ENCODE measurements at regions not wholly inside any gene's neighbourhood (a gene's known extent, or its start where the extent isn't known, plus 50 kb on each side); places are given as distances from the start of the nearest gene placed in this dataset.

DNA sequence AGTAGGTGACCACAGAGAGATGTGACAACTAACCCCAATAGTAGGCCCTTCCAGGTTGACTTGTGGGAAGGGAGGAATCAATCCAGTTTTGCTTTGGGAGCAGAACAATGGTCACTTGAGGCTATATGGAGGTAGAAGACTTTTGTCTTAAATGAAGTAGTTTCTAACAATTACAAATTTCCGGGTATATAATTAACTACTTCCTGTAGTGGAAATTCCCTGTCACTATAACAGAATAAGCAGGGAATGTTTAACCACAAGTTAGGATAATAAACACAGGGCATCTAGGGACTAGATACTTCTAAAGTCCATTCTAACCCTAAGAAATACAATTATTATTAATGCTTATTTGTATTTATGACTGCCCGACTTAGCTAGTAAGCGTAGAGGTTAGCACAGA is 99.0 kb upstream of the TRPC3 start:
- Mint-ChIP-seq H3K27ac (ENCODE audit: unreplicated experiment) (no peak overlapping the region), H3K27me3 (ENCODE audit: unreplicated experiment) (no peaks in the 10 kb centered on the region), H3K4me3 (ENCODE audit: unreplicated experiment) (no peak overlapping the region), H3K36me3 (ENCODE audit: low read depth, unreplicated experiment) (no peaks in the 10 kb centered on the region), H3K4me1 (ENCODE audit: unreplicated experiment) (peaks cover 2% of the 10 kb centered on the region), H3K9me3 (ENCODE audit: unreplicated experiment) (no peaks in the 10 kb centered on the region)
- no peak for TF ChIP-seq CTCF (IDR thresholded peaks at IDR 0.05; ENCODE audit: unreplicated experiment)
- no peak for DNase-seq (ENCODE audit: low spot score)

DNA sequence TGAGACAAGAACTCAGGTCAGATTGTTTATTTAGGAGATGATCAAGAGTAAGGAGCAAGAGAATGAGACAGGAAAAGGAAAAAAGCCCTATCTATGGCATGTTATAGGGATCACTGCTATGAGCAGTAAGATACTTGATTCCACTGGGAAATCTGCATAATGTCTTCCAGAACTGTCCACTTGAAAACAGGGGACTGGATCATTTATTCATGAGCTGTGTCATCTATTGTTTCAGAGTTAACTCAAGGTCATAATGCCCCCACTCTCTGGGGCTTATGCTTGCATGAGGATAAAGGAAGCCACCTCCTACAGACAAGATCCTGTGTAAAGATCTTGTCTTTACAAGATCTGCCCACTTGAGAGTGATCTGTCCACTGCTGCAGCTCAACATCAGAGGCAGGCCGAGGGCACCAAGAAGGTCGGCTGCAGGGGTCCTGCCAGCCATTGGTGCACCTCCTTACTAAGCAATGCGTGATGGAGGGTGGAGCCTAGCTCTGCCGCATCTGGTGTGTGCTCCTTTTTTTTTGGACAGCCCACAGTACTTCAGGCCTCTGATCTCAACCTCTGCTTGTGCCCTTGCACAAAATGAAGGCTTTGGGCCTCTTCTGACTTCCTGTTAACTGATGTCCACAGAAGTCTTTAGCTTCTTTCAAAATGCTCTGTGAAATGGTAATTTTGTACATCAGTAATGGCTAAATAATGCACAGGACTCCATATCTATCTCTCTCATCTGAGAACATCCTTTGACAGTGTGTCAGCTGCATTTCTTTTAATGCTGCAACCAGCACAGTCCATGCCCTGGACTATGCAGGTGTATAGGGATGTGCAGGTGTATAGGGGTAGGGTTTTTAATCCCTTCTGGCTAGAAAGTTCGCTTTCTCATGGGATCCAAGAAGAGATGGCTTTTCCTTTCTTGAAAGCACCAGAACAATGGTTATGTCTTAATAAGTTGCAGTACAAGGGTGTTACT is 95.9 kb upstream of the TRPC3 start:
- Mint-ChIP-seq H3K27ac (ENCODE audit: unreplicated experiment) (no peak overlapping the region), H3K9me3 (ENCODE audit: unreplicated experiment) (no peaks in the 10 kb centered on the region), H3K36me3 (ENCODE audit: low read depth, unreplicated experiment) (no peaks in the 10 kb centered on the region)

GRCh38 chr4:122046255-122046654 is 94.4 kb upstream of the TRPC3 start:
- Mint-ChIP-seq H3K36me3 (ENCODE audit: low read depth, unreplicated experiment) (no peaks in the 10 kb centered on the region), H3K27ac (ENCODE audit: unreplicated experiment) (no peak overlapping the region), H3K4me3 (ENCODE audit: unreplicated experiment) (no peak overlapping the region), H3K4me1 (ENCODE audit: unreplicated experiment) (peaks cover 2% of the 10 kb centered on the region), H3K9me3 (ENCODE audit: unreplicated experiment) (no peaks in the 10 kb centered on the region), H3K27me3 (ENCODE audit: unreplicated experiment) (no peaks in the 10 kb centered on the region)
- no peak for TF ChIP-seq CTCF (IDR thresholded peaks at IDR 0.05; ENCODE audit: unreplicated experiment)
- no peak for DNase-seq (ENCODE audit: low spot score)

More for the DNA sequence above, 95.9 kb upstream of the TRPC3 start:
- DNase-seq (ENCODE audit: low spot score), result no peak
- Mint-ChIP-seq H3K27me3 (ENCODE audit: unreplicated experiment) (no peaks in the 10 kb centered on the region), H3K4me3 (ENCODE audit: unreplicated experiment) (no peak overlapping the region), H3K4me1 (ENCODE audit: unreplicated experiment) (peaks cover 2% of the 10 kb centered on the region)
- no peak for TF ChIP-seq CTCF (IDR thresholded peaks at IDR 0.05; ENCODE audit: unreplicated experiment)

GRCh38 chr4:122045533-122045932 is 93.7 kb upstream of the TRPC3 start:
- no peak for TF ChIP-seq CTCF (IDR thresholded peaks at IDR 0.05; ENCODE audit: unreplicated experiment)
- H3K9me3 Mint-ChIP-seq (ENCODE audit: unreplicated experiment), result no peaks in the 10 kb centered on the region
- no peak overlapping the region for H3K4me3 Mint-ChIP-seq (ENCODE audit: unreplicated experiment)
- peaks cover 2% of the 10 kb centered on the region for H3K4me1 Mint-ChIP-seq (ENCODE audit: unreplicated experiment)
- no peaks in the 10 kb centered on the region for H3K27me3 Mint-ChIP-seq (ENCODE audit: unreplicated experiment)
- H3K36me3 Mint-ChIP-seq (ENCODE audit: low read depth, unreplicated experiment), result no peaks in the 10 kb centered on the region
- no peak overlapping the region for H3K27ac Mint-ChIP-seq (ENCODE audit: unreplicated experiment)
- DNase-seq (ENCODE audit: low spot score), result no peak

- no peak for TF ChIP-seq CTCF (IDR thresholded peaks at IDR 0.05; ENCODE audit: unreplicated experiment)
- H3K27ac Mint-ChIP-seq (ENCODE audit: unreplicated experiment), result no peak overlapping the region
- H3K4me3 Mint-ChIP-seq (ENCODE audit: unreplicated experiment), result no peak overlapping the region
- H3K4me1 Mint-ChIP-seq (ENCODE audit: unreplicated experiment), result peaks cover 2% of the 10 kb centered on the region
- H3K27me3 Mint-ChIP-seq (ENCODE audit: unreplicated experiment), result no peaks in the 10 kb centered on the region
- H3K9me3 Mint-ChIP-seq (ENCODE audit: unreplicated experiment), result no peaks in the 10 kb centered on the region
- H3K36me3 Mint-ChIP-seq (ENCODE audit: low read depth, unreplicated experiment), result no peaks in the 10 kb centered on the region
- no peak for DNase-seq (ENCODE audit: low spot score)
Observed at GRCh38 chr4:122044501-122044900, 92.6 kb upstream of the TRPC3 start.
